K562 (cell line): ENCODE measurements at regions not wholly inside any gene's neighbourhood (a gene's known extent, or its start where the extent isn't known, plus 50 kb on each side); places are given as distances from the start of the nearest gene placed in this dataset.

Experiments
- ETV5 ChIP-seq: sonication (generic); formaldehyde crosslinking; IDR thresholded peaks from 2 replicates; pipeline ENCODE4 v1.4.0; 2020; ENCODE audit warnings: low read depth, mild to moderate bottlenecking, missing genetic modification reagents
- MEF2D ChIP-seq: conservative IDR thresholded peaks from 2 replicates; pipeline ENCODE4 v1.6.1; 2016; ENCODE audit warnings: low read depth, missing genetic modification characterization, missing compliant biosample characterization
- ZNF175 ChIP-seq: fragments of 200-800 bp; sonication (Bioruptor generic); IDR thresholded peaks from 2 replicates; pipeline ENCODE4 v1.6.1; 2016; ENCODE audit warnings: low read depth, mild to moderate bottlenecking, missing genetic modification characterization, missing compliant biosample characterization

DNA sequence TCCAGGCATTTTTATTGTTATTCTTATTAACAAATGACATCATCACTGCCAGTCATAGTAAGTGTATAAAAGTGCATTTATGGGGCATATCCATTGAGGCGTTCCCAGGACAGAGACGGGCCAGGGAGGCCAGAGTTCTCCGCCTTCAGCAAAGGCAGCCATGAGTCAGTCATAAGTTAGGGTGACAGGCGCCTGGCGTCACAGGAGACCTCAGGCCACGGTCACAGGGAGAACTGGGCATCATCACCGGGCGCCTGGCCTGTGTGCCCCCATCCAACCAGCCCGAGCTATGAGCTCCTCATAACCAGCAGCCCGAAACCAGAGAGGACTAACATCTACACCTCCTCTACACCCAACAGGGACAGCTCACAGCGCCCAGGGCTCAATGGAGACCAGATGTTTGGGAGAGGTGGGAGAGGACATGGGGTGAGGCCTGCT is 259.2 kb downstream of the DLL1 start:
- no peak for TF ChIP-seq ETV5 (CRISPR knock-in tag)
- no peak for TF ChIP-seq MEF2D (tag)
- TF ChIP-seq ZNF175 (CRISPR knock-in tag) = no peak
